ENCODE measurements at regions not wholly inside any gene's neighbourhood (a gene's known extent, or its start where the extent isn't known, plus 50 kb on each side); places are given as distances from the start of the nearest gene placed in this dataset.

- Histone ChIP-seq H3K4me3 (ENCODE audit: low read length) (no peak overlapping the region), H3K36me3 (ENCODE audit: control insufficient read depth, insufficient read depth, low read length) (no peaks in the 10 kb centered on the region), H3K9me3 (ENCODE audit: control insufficient read depth, insufficient read depth, low read length) (no peaks in the 10 kb centered on the region), H3K27ac (ENCODE audit: low read length) (no peak overlapping the region), H3K4me1 (ENCODE audit: control insufficient read depth, insufficient read depth, low read length) (no peaks in the 10 kb centered on the region), H3K27me3 (ENCODE audit: control insufficient read depth, insufficient read depth, low read length) (no peaks in the 10 kb centered on the region)
- H3K27ac Mint-ChIP-seq, result no peak overlapping the region
- ATAC-seq, result no peak
- TF ChIP-seq CTCF (IDR thresholded peaks at IDR 0.05), result no peak
- H3K4me3 Mint-ChIP-seq, result no peak overlapping the region
- H3K27me3 Mint-ChIP-seq (ENCODE audit: low read depth in 2 of 2), result no peaks in the 10 kb centered on the region
- no peaks in the 10 kb centered on the region for H3K4me1 Mint-ChIP-seq
- DNase-seq, result no peak
- intact Hi-C loops (cut with micrococcal nuclease), result no loop called here
- peaks cover 0 to 5% of the 10 kb centered on the region in 2 donors for H3K9me3 Mint-ChIP-seq
- H3K36me3 Mint-ChIP-seq, result no peaks in the 10 kb centered on the region
- WGBS (ENCODE audit: insufficient coverage), result 80% methylated on average over 6 of the region's 6 CpGs
Observed at GRCh38 chr9:119834064-119834620, 464.9 kb upstream of the BRINP1 start.

- Mint-ChIP-seq H3K36me3 (no peaks in the 10 kb centered on the region), H3K27ac (no peak overlapping the region), H3K4me1 (no peaks in the 10 kb centered on the region), H3K4me3 (no peak overlapping the region), H3K9me3 (peaks cover 0 to 3% of the 10 kb centered on the region in 2 donors), H3K27me3 (ENCODE audit: low read depth in 2 of 2) (peaks cover 0 to 2% of the 10 kb centered on the region in 2 donors)
- Histone ChIP-seq H3K4me3 (ENCODE audit: low read length) (no peak overlapping the region), H3K4me1 (ENCODE audit: control insufficient read depth, insufficient read depth, low read length) (no peaks in the 10 kb centered on the region), H3K27ac (ENCODE audit: low read length) (no peak overlapping the region), H3K27me3 (ENCODE audit: control insufficient read depth, insufficient read depth, low read length) (no peaks in the 10 kb centered on the region), H3K36me3 (ENCODE audit: control insufficient read depth, insufficient read depth, low read length) (no peaks in the 10 kb centered on the region), H3K9me3 (ENCODE audit: control insufficient read depth, insufficient read depth, low read length) (no peaks in the 10 kb centered on the region)
- ATAC-seq, result no peak
- intact Hi-C loops (cut with micrococcal nuclease), result no loop called here
- TF ChIP-seq CTCF (IDR thresholded peaks at IDR 0.05), result no peak
- no peak for DNase-seq
- WGBS (ENCODE audit: insufficient coverage), result 100% methylated on average over 1 of the region's 2 CpGs
Observed at GRCh38 chr9:119831309-119831708, 462.1 kb upstream of the BRINP1 start.

GRCh38 chr9:119829748-119830147, 460.5 kb upstream of the BRINP1 start:
- H3K4me3 Mint-ChIP-seq, result no peak overlapping the region

More at GRCh38 chr9:119829748-119830147, 460.5 kb upstream of the BRINP1 start:
- whole genome bisulfite sequencing (ENCODE audit: insufficient coverage), result 78% methylated on average over 3 of the region's 3 CpGs
- no peak overlapping the region for H3K27ac ChIP-seq (ENCODE audit: low read length)
- Mint-ChIP-seq H3K36me3 (no peaks in the 10 kb centered on the region), H3K27me3 (ENCODE audit: low read depth in 2 of 2) (peaks cover 0 to 2% of the 10 kb centered on the region in 2 donors), H3K27ac (no peak overlapping the region), H3K9me3 (peaks cover 0 to 3% of the 10 kb centered on the region in 2 donors), H3K4me1 (no peaks in the 10 kb centered on the region)
- no peaks in the 10 kb centered on the region for H3K36me3 ChIP-seq (ENCODE audit: control insufficient read depth, insufficient read depth, low read length)
- TF ChIP-seq CTCF (IDR thresholded peaks at IDR 0.05), result no peak
- no peak for DNase-seq
- no peak for ATAC-seq
- intact Hi-C loops (cut with micrococcal nuclease), result no loop called here
- no peaks in the 10 kb centered on the region for H3K27me3 ChIP-seq (ENCODE audit: control insufficient read depth, insufficient read depth, low read length)
- no peaks in the 10 kb centered on the region for H3K4me1 ChIP-seq (ENCODE audit: control insufficient read depth, insufficient read depth, low read length)
- H3K4me3 ChIP-seq (ENCODE audit: low read length), result no peak overlapping the region
- no peaks in the 10 kb centered on the region for H3K9me3 ChIP-seq (ENCODE audit: control insufficient read depth, insufficient read depth, low read length)
